Ascending aorta (tissue), 2 donors: ENCODE measurements at regions not wholly inside any gene's neighbourhood (a gene's known extent, or its start where the extent isn't known, plus 50 kb on each side); places are given as distances from the start of the nearest gene placed in this dataset.

Experiments used
- DNase-seq, 2 donors: peaks; one replicate each; pipeline ENCODE4 v3.0.0-alpha.2; 2019; ENCODE audit warnings: low spot score in 2 of 2
- H3K27ac ChIP-seq, 2 donors: fragments of 200-600 bp; sonication (generic); one replicate each; pipeline ENCODE4 v1.5.1; 2016 to 2017; ENCODE audit warnings: mild to moderate bottlenecking in 1 of 2
- H3K27me3 ChIP-seq: fragments of 200-600 bp; sonication (generic); one replicate; pipeline ENCODE4 v1.5.1; 2017
- H3K36me3 ChIP-seq, 2 donors: fragments of 200-600 bp; sonication (generic); one replicate each; pipeline ENCODE4 v1.5.1; 2016
- H3K4me1 ChIP-seq, 2 donors: fragments of 200-600 bp; sonication (generic); one replicate each; pipeline ENCODE4 v1.5.1; 2016 to 2017; ENCODE audit warnings: mild to moderate bottlenecking in 1 of 2
- H3K4me3 ChIP-seq, 2 donors: fragments of 200-600 bp; sonication (generic); one replicate each; pipeline ENCODE4 v1.5.1; 2016 to 2017; ENCODE audit warnings: mild to moderate bottlenecking in 1 of 2
- H3K9me3 ChIP-seq, 2 donors: fragments of 200-600 bp; sonication (generic); one replicate each; pipeline ENCODE4 v1.5.1; 2016
- CTCF ChIP-seq, 3 experiments: fragments of 200-600 bp in 2 of 3; fragments of 450-650 bp in 1 of 3; sonication (generic) in 2 of 3; IDR thresholded peaks; one replicate each; pipeline ENCODE4 v1.5.1; 2016 to 2019; ENCODE audit warnings: antibody characterized with exemption in 3 of 3, mild to moderate bottlenecking in 1 of 3, moderate library complexity in 1 of 3
- intact Hi-C: fragments of 100-400 bp; cut with DNase I; formaldehyde crosslinking; loops from one replicate; pipeline ENCODE4 v1.15.1; 2023

DNA sequence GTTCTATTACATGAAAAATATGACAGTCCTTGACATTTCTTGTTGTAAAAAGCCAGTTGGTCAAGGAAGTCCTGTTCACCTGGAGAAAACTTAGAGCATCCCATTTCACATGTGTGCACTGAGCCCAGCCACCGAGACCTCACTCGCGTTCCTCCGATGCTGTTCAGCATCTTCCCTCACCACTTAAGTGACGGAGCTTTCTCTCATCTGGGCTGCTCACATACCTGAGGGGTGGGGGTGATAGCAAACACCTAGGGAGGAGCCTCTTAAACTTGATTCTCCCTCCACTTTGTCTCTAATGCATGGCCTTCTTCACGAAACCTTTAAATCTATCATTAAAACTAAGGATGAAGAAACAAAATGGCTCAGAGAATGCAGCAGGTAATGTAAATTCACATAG, 950.2 kb downstream of the GATA3 start:
- intact Hi-C loops, result no loop called here
- DNase-seq, result no peak
- Histone ChIP-seq H3K27me3 (no peaks in the 10 kb centered on the region), H3K4me3 (no peak overlapping the region), H3K9me3 (no peaks in the 10 kb centered on the region), H3K4me1 (no peaks in the 10 kb centered on the region), H3K27ac (no peak overlapping the region), H3K36me3 (no peaks in the 10 kb centered on the region)
- TF ChIP-seq CTCF (IDR thresholded peaks at IDR 0.05), result no peak

DNA sequence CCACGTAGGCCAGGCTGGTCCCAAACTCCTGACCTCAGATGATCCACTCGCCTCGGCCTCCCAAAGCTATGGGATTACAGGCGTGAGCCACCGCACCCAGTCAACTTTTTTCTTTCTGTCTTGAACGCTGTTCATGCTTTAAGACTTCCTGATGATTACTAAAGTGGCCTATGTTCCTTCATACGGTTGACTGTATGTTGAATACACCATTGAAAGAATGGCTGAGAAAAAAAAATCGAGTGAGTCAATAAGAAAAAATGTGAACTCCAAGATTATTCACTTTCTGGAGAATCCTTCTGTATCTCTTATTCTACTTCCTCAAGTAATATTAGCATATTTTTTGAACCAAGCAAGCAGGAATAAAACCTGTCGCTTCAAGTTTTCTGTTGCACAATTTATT, 955.0 kb downstream of the GATA3 start:
- H3K36me3 ChIP-seq, result no peaks in the 10 kb centered on the region
- no peaks in the 10 kb centered on the region for H3K9me3 ChIP-seq
- no peaks in the 10 kb centered on the region for H3K27me3 ChIP-seq
- no peak overlapping the region for H3K27ac ChIP-seq
- intact Hi-C loops, result no loop called here
- H3K4me3 ChIP-seq, result no peak overlapping the region
- H3K4me1 ChIP-seq, result no peaks in the 10 kb centered on the region
- no peak for DNase-seq
- TF ChIP-seq CTCF (IDR thresholded peaks at IDR 0.05), result no peak

DNA sequence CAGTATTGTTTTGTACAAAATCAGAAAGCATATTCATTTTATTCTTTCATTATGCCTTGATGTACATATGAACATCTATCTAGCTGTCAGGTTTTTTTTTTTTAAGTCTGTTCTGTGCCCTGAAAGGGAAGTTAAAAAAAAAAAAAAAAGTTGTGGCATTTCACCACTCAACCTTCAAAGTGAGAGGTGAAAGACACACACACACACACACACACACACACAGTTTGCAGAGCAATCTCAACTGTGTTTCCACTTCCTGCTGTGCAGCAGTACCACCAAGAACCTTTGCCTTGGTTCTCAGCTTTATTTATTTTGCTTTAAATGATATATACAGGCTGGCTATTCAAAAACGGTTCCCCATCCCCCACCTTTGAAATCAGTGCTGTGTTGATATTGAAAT, 955.6 kb downstream of the GATA3 start:
- no peaks in the 10 kb centered on the region for H3K27me3 ChIP-seq
- no peak for DNase-seq
- intact Hi-C loops, result no loop called here
- H3K4me1 ChIP-seq, result no peaks in the 10 kb centered on the region
- H3K36me3 ChIP-seq, result no peaks in the 10 kb centered on the region
- TF ChIP-seq CTCF (IDR thresholded peaks at IDR 0.05), result no peak
- H3K9me3 ChIP-seq, result no peaks in the 10 kb centered on the region
- H3K4me3 ChIP-seq, result no peak overlapping the region
- H3K27ac ChIP-seq, result no peak overlapping the region

DNA sequence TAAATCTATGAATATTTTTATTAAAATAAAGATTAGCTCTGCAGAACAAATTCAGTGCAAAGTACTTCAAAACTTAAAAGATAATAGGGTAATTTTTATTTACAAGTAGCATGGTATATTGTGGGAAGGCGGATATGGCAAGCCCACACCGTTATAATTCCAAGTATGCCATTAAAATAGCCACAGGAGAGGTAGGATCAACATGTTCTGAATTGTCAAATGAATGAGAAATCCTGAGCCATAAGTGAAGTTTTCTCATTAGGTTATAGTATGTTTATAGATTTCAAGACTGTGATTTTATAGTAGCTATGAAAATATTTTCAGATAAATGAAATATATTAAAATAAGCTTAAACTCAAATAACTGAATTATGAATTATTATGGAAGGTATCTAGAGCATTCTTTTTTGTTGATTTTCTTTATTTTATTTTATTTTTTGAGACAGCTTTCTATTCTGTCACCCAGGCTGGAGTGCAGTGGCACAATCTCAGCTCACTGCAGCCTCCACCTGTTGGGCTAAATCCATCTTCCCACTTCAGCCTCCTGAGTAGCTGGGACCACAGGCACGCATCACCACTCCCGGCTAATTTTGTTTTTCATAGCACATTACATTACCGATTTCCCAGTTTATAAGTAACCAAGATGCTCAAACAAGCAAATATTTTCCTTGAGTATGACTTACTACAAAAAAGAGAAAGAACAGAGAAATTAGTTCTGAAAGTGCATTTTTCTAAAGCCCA, 956.6 kb downstream of the GATA3 start:
- H3K27me3 ChIP-seq, result no peaks in the 10 kb centered on the region
- no peaks in the 10 kb centered on the region for H3K4me1 ChIP-seq
- no peak for TF ChIP-seq CTCF (IDR thresholded peaks at IDR 0.05)
- H3K9me3 ChIP-seq, result no peaks in the 10 kb centered on the region
- H3K36me3 ChIP-seq, result no peaks in the 10 kb centered on the region
- no peak overlapping the region for H3K27ac ChIP-seq
- no peak for DNase-seq
- H3K4me3 ChIP-seq, result no peak overlapping the region
- intact Hi-C loops, result no loop called here

- no peak overlapping the region for H3K4me3 ChIP-seq
- no peak for DNase-seq
- intact Hi-C loops, result no loop called here
- H3K27me3 ChIP-seq, result no peaks in the 10 kb centered on the region
- no peak for TF ChIP-seq CTCF (IDR thresholded peaks at IDR 0.05)
- H3K4me1 ChIP-seq, result no peaks in the 10 kb centered on the region
- no peaks in the 10 kb centered on the region for H3K36me3 ChIP-seq
- no peak overlapping the region for H3K27ac ChIP-seq
- H3K9me3 ChIP-seq, result no peaks in the 10 kb centered on the region
Observed at GRCh38 chr10:9012312-9012711, 957.8 kb downstream of the GATA3 start.

DNA sequence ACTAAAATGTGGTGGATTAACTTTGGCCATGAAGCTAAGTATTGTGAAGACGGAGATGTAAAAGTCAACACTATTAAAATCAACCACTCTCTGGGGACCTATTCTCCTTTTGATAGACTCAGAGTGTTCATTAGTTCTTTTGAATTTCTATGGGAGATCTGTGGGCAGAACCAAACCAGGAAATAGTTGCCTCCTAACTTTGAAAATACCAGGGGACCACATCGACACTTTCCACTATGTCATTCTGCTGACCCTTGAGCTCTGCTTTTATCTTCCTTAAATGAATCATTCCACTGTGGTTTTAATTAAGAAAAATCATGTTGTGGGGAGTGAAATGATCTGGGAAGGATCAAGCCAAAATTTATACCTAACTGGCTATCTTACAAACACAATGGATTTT, 960.5 kb downstream of the GATA3 start:
- Histone ChIP-seq H3K9me3 (no peaks in the 10 kb centered on the region), H3K36me3 (no peaks in the 10 kb centered on the region), H3K27me3 (no peaks in the 10 kb centered on the region), H3K4me3 (no peak overlapping the region), H3K27ac (no peak overlapping the region), H3K4me1 (no peaks in the 10 kb centered on the region)
- intact Hi-C loops, result no loop called here
- DNase-seq, result no peak
- TF ChIP-seq CTCF (IDR thresholded peaks at IDR 0.05), result no peak
